ENCODE measurements at regions not wholly inside any gene's neighbourhood (a gene's known extent, or its start where the extent isn't known, plus 50 kb on each side); places are given as distances from the start of the nearest gene placed in this dataset.

GRCh38 chr16:64412578-64413280 is 709.1 kb downstream of the CDH11 start:
- TF ChIP-seq CTCF (IDR thresholded peaks at IDR 0.05; ENCODE audit: low read depth, low read length, poor library complexity, severe bottlenecking), result no peak
- TF ChIP-seq EZH2phosphoT487 (IDR thresholded peaks at IDR 0.05; ENCODE audit: borderline replicate concordance, low read length), result no peak

Data from DOHH2 (cell line).